ENCODE measurements at regions not wholly inside any gene's neighbourhood (a gene's known extent, or its start where the extent isn't known, plus 50 kb on each side); places are given as distances from the start of the nearest gene placed in this dataset.
A peak's percentile ranks its signal among the peaks of the same experiment; 100 is the strongest.

- no peak for TF ChIP-seq MAX (IDR thresholded peaks at IDR 0.05; ENCODE audit: low read depth, low read length)
- TF ChIP-seq MYC (IDR thresholded peaks at IDR 0.05; ENCODE audit: low read depth, low read length): no peak
- no peak for TF ChIP-seq POLR2A (IDR thresholded peaks at IDR 0.05; ENCODE audit: extremely low read depth, insufficient read length)
- TF ChIP-seq CTCF (IDR thresholded peaks at IDR 0.05; ENCODE audit: low read depth, low read length): no peak
- no peak overlapping the region for H3K4me3 ChIP-seq (ENCODE audit: low read depth, low read length)
- no peak for DNase-seq (ENCODE audit: low read depth)
These were observed 860.9 kb upstream of the CNTNAP5 start for GRCh38 chr2:123164216-123164615.

GRCh38 chr2:123165616-123166015 lies 859.5 kb upstream of the CNTNAP5 start:
- TF ChIP-seq MAX (IDR thresholded peaks at IDR 0.05; ENCODE audit: low read depth, low read length) (no peak), CTCF (IDR thresholded peaks at IDR 0.05; ENCODE audit: low read depth, low read length) (no peak), POLR2A (IDR thresholded peaks at IDR 0.05; ENCODE audit: extremely low read depth, insufficient read length) (no peak), MYC (IDR thresholded peaks at IDR 0.05; ENCODE audit: low read depth, low read length) (no peak)
- no peak for DNase-seq (ENCODE audit: low read depth)
- no peak overlapping the region for H3K4me3 ChIP-seq (ENCODE audit: low read depth, low read length)

GRCh38 chr2:123179526-123179925 lies 845.6 kb upstream of the CNTNAP5 start:
- DNase-seq (ENCODE audit: low read depth): peak; percentile 2
- TF ChIP-seq MYC (IDR thresholded peaks at IDR 0.05; ENCODE audit: low read depth, low read length) (no peak), CTCF (IDR thresholded peaks at IDR 0.05; ENCODE audit: low read depth, low read length) (no peak), POLR2A (IDR thresholded peaks at IDR 0.05; ENCODE audit: extremely low read depth, insufficient read length) (no peak), MAX (IDR thresholded peaks at IDR 0.05; ENCODE audit: low read depth, low read length) (no peak)
- no peak overlapping the region for H3K4me3 ChIP-seq (ENCODE audit: low read depth, low read length)

- DNase-seq (ENCODE audit: low read depth): no peak
- no peak overlapping the region for H3K4me3 ChIP-seq (ENCODE audit: low read depth, low read length)
- TF ChIP-seq MYC (IDR thresholded peaks at IDR 0.05; ENCODE audit: low read depth, low read length) (no peak), CTCF (IDR thresholded peaks at IDR 0.05; ENCODE audit: low read depth, low read length) (no peak), POLR2A (IDR thresholded peaks at IDR 0.05; ENCODE audit: extremely low read depth, insufficient read length) (no peak), MAX (IDR thresholded peaks at IDR 0.05; ENCODE audit: low read depth, low read length) (no peak)
These were observed 829.1 kb upstream of the CNTNAP5 start for GRCh38 chr2:123195957-123196356.

GRCh38 chr2:123200035-123200434 lies 825.1 kb upstream of the CNTNAP5 start:
- DNase-seq (ENCODE audit: low read depth): no peak
- TF ChIP-seq CTCF (IDR thresholded peaks at IDR 0.05; ENCODE audit: low read depth, low read length): no peak
- no peak for TF ChIP-seq POLR2A (IDR thresholded peaks at IDR 0.05; ENCODE audit: extremely low read depth, insufficient read length)
- TF ChIP-seq MAX (IDR thresholded peaks at IDR 0.05; ENCODE audit: low read depth, low read length): no peak
- no peak overlapping the region for H3K4me3 ChIP-seq (ENCODE audit: low read depth, low read length)

GRCh38 chr2:123207245-123207644 lies 817.8 kb upstream of the CNTNAP5 start:
- DNase-seq (ENCODE audit: low read depth): no peak
- H3K4me3 ChIP-seq (ENCODE audit: low read depth, low read length): no peak overlapping the region
- TF ChIP-seq POLR2A (IDR thresholded peaks at IDR 0.05; ENCODE audit: extremely low read depth, insufficient read length) (no peak), MYC (IDR thresholded peaks at IDR 0.05; ENCODE audit: low read depth, low read length) (no peak), CTCF (IDR thresholded peaks at IDR 0.05; ENCODE audit: low read depth, low read length) (no peak), MAX (IDR thresholded peaks at IDR 0.05; ENCODE audit: low read depth, low read length) (no peak)
